Transverse colon (tissue), 4 donors: ENCODE measurements at regions not wholly inside any gene's neighbourhood (a gene's known extent, or its start where the extent isn't known, plus 50 kb on each side); places are given as distances from the start of the nearest gene placed in this dataset.

Experiments used
- POLR2A ChIP-seq: fragments of 450-650 bp; IDR thresholded peaks from one replicate; pipeline ENCODE4 v1.6.1; 2016; ENCODE audit warnings: antibody characterized with exemption, mild to moderate bottlenecking, moderate library complexity
- POLR2AphosphoS5 ChIP-seq, 3 donors: sonication (generic); formaldehyde crosslinking; IDR thresholded peaks; one replicate each; pipeline ENCODE4 v1.6.1; 2016; ENCODE audit warnings: antibody characterized with exemption in 3 of 3
- TF ChIP-seq, protein P1 (sequence below), 5 experiments: fragments of 200-600 bp in 3 of 5; fragments of 450-650 bp in 2 of 5; sonication (generic) in 3 of 5; IDR thresholded peaks; 1 replicate in 2 of 5; 2 replicates in 3 of 5; pipeline ENCODE4 v1.5.1; 2016 to 2017; ENCODE audit warnings: antibody characterized with exemption in 5 of 5, inconsistent platforms in 3 of 5, mild to moderate bottlenecking in 2 of 5, moderate library complexity in 1 of 5

DNA sequence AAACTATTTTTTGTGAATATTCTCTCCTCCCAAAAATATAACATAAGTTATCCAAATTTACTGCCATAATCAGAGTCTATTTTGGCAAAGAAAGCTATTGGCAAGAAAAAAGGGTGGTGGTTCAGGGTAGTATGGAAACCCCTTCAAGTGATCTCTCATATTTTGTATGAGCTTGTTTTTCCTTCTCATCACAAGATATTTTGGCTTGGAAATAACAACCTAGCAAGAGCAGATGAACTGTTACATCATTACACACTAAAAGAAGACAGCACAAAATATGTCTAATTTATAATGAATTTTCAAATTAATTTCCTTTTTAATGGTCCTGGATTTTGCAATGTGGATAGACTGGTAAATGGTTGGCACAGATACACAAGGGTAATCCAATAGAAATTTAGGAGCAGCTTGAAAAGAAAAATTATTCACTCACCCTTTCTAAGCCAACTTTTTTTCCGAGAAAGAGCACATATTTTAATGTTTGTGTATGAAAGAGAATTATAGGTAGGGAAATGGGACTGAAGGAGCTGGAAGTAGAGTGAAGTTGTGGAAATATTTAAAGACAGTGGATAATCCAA, 225.1 kb downstream of the EFNB2 start:
- TF ChIP-seq POLR2A (no peak), POLR2AphosphoS5 (IDR thresholded peaks at IDR 0.05) (no peak)
- TF ChIP-seq, protein P1, sequence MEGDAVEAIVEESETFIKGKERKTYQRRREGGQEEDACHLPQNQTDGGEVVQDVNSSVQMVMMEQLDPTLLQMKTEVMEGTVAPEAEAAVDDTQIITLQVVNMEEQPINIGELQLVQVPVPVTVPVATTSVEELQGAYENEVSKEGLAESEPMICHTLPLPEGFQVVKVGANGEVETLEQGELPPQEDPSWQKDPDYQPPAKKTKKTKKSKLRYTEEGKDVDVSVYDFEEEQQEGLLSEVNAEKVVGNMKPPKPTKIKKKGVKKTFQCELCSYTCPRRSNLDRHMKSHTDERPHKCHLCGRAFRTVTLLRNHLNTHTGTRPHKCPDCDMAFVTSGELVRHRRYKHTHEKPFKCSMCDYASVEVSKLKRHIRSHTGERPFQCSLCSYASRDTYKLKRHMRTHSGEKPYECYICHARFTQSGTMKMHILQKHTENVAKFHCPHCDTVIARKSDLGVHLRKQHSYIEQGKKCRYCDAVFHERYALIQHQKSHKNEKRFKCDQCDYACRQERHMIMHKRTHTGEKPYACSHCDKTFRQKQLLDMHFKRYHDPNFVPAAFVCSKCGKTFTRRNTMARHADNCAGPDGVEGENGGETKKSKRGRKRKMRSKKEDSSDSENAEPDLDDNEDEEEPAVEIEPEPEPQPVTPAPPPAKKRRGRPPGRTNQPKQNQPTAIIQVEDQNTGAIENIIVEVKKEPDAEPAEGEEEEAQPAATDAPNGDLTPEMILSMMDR (IDR thresholded peaks at IDR 0.05): no peak
